B cell (primary cell): ENCODE measurements at regions not wholly inside any gene's neighbourhood (a gene's known extent, or its start where the extent isn't known, plus 50 kb on each side); places are given as distances from the start of the nearest gene placed in this dataset.

Experiments
- ATAC-seq: fragments of 200-7000 bp; cut with Tn5 transposase; one replicate; pipeline ENCODE4 v1.10.0; 2021; ENCODE audit warnings: low read depth, mild to moderate bottlenecking, moderate number of reproducible peaks, moderate library complexity
- CTCF ChIA-PET: fragments of 350-600 bp; sonication (Branson Sonifier 250); formaldehyde crosslinking; loops from one replicate; lab custom pipeline; 2021; ENCODE audit warnings: antibody characterized with exemption, inconsistent platforms; lab: Charles Lee
- POLR2A ChIA-PET: fragments of 350-600 bp; sonication (Branson Sonifier 250); formaldehyde crosslinking; loops from one replicate; lab custom pipeline; 2021; ENCODE audit warnings: antibody characterized with exemption; lab: Charles Lee
- DNase-seq: peaks from one replicate; pipeline ENCODE4 v3.0.0; 2013
- H2AFZ ChIP-seq: 2 replicates; pipeline ENCODE4 v1.6.1; 2012; ENCODE audit warnings: mild to moderate bottlenecking, low read depth, low read length; ENCODE audit not compliant: insufficient read depth, poor library complexity, severe bottlenecking
- H3K27ac ChIP-seq, 2 donors: 1 replicate in 1 of 2; 2 replicates in 1 of 2; pipeline ENCODE4 v1.5.1; 2012 to 2013; ENCODE audit warnings: low read length in 2 of 2, mild to moderate bottlenecking in 2 of 2, moderate library complexity in 1 of 2
- H3K27me3 ChIP-seq, 4 experiments: fragments of 200-600 bp in 1 of 4; sonication (generic) in 1 of 4; replicated peaks in 1 of 4; 1 replicate in 2 of 4; 2 replicates in 2 of 4; pipeline versions ENCODE4 v1.6.1 to v1.7.0; 2013 to 2016; ENCODE audit warnings: low read length in 3 of 4, mild to moderate bottlenecking in 2 of 4, mixed read lengths in 1 of 4, moderate library complexity in 1 of 4; ENCODE audit not compliant: insufficient read depth in 4 of 4, control insufficient read depth in 3 of 4; ENCODE audit errors: control extremely low read depth in 1 of 4
- H3K36me3 ChIP-seq, 2 experiments: replicated peaks in 1 of 2; 1 replicate in 1 of 2; 2 replicates in 1 of 2; pipeline versions ENCODE4 v1.6.1 to v1.7.1; 2013; ENCODE audit warnings: low read length in 1 of 2; ENCODE audit not compliant: insufficient read depth in 2 of 2, control insufficient read depth in 1 of 2; ENCODE audit errors: control extremely low read depth in 1 of 2, extremely low read depth in 1 of 2
- H3K4me1 ChIP-seq, 2 donors: fragments of 200-600 bp in 1 of 2; sonication (generic) in 1 of 2; 1 replicate in 1 of 2; 2 replicates in 1 of 2; pipeline versions ENCODE4 v1.5.1 to v1.6.1; 2013 to 2017; ENCODE audit warnings: low read length in 2 of 2; ENCODE audit not compliant: control insufficient read depth in 2 of 2, insufficient read depth in 2 of 2
- H3K4me2 ChIP-seq: replicated peaks from 2 replicates; pipeline ENCODE3; 2012; ENCODE audit warnings: mild to moderate bottlenecking, low read depth, low read length; ENCODE audit not compliant: poor library complexity, severe bottlenecking
- H3K4me3 ChIP-seq, 5 experiments: fragments of 200-600 bp in 1 of 5; sonication (generic) in 1 of 5; 1 replicate in 3 of 5; 2 replicates in 2 of 5; pipeline versions ENCODE4 v1.5.1 to v1.7.0; 2011 to 2016; ENCODE audit warnings: low read length in 4 of 5, mild to moderate bottlenecking in 4 of 5, low read depth in 2 of 5, control low read depth in 1 of 5, moderate library complexity in 1 of 5; ENCODE audit not compliant: insufficient read depth in 1 of 5; ENCODE audit errors: control extremely low read depth in 1 of 5, extremely low read depth in 1 of 5
- H3K79me2 ChIP-seq: fragments of 200-600 bp; sonication (generic); one replicate; pipeline ENCODE4 v1.6.0; 2016; ENCODE audit warnings: low read length; ENCODE audit not compliant: control insufficient read depth, insufficient read depth
- H3K9ac ChIP-seq: fragments of 200-600 bp; sonication (generic); 2 replicates; pipeline ENCODE4 v1.6.1; 2017; ENCODE audit warnings: mild to moderate bottlenecking, low read length, moderate library complexity
- H3K9me3 ChIP-seq, 3 donors: one replicate each; pipeline versions ENCODE4 v1.6.1 to v1.7.1; 2013; ENCODE audit warnings: low read length in 2 of 3; ENCODE audit not compliant: control insufficient read depth in 2 of 3, insufficient read depth in 1 of 3; ENCODE audit errors: control extremely low read depth in 1 of 3
- H4K20me1 ChIP-seq: 2 replicates; pipeline ENCODE4 v1.6.0; 2012; ENCODE audit warnings: mild to moderate bottlenecking, low read length; ENCODE audit not compliant: insufficient read depth, control insufficient read depth, poor library complexity, severe bottlenecking
- H3K27ac Mint-ChIP-seq: one replicate; pipeline ENCODE4 v1.8.0; 2021; ENCODE audit warnings: mixed read lengths
- H3K27me3 Mint-ChIP-seq: one replicate; pipeline ENCODE4 v1.8.0; 2021; ENCODE audit warnings: mixed read lengths
- H3K4me1 Mint-ChIP-seq: one replicate; pipeline ENCODE4 v1.8.0; 2021; ENCODE audit warnings: mixed read lengths
- H3K4me3 Mint-ChIP-seq: one replicate; pipeline ENCODE4 v1.8.0; 2021; ENCODE audit warnings: mixed read lengths
- H3K9me3 Mint-ChIP-seq: one replicate; pipeline ENCODE4 v1.8.0; 2022; ENCODE audit warnings: mixed read lengths; ENCODE audit not compliant: insufficient read depth
- CTCF ChIP-seq: fragments of 200-600 bp; IDR thresholded peaks from one replicate; pipeline ENCODE4 v1.8.0; 2022; ENCODE audit warnings: antibody characterized with exemption, mild to moderate bottlenecking
- EZH2 ChIP-seq: IDR thresholded peaks from 2 replicates; pipeline ENCODE4 v1.6.1; 2012; ENCODE audit warnings: borderline replicate concordance, low read depth, mild to moderate bottlenecking, moderate library complexity, low read length; ENCODE audit not compliant: insufficient read depth, poor library complexity, severe bottlenecking
- WGBS: methylation state at CpG from one replicate; pipeline ENCODE4 v1.1.5; 2013; ENCODE audit warnings: missing lambda C conversion rate; ENCODE audit not compliant: insufficient coverage; 5-methylcytosine and 5-hydroxymethylcytosine counted together
- intact Hi-C: fragments of 100-400 bp; cut with micrococcal nuclease; formaldehyde crosslinking; loops from one replicate; pipeline ENCODE4 v1.10.0; 2022

GRCh38 chrX:45540181-45540580, 339.5 kb upstream of the DIPK2B start:
- Histone ChIP-seq H3K4me1 (no peaks in the 10 kb centered on the region), H4K20me1 (no peaks in the 10 kb centered on the region), H3K36me3 (no peaks in the 10 kb centered on the region), H3K79me2 (no peaks in the 10 kb centered on the region), H3K27me3 (no peaks in the 10 kb centered on the region), H3K4me2 (no peak overlapping the region), H3K9me3 (no peaks in the 10 kb centered on the region), H3K4me3 (no peak overlapping the region), H3K9ac (no peak overlapping the region), H3K27ac (no peak overlapping the region), H2AFZ (no peak overlapping the region)
- ChIA-PET CTCF (no interaction called here), POLR2A (no interaction called here)
- Mint-ChIP-seq H3K4me3 (no peak overlapping the region), H3K27me3 (peaks cover 3% of the 10 kb centered on the region), H3K4me1 (no peaks in the 10 kb centered on the region), H3K27ac (no peak overlapping the region), H3K9me3 (no peaks in the 10 kb centered on the region)
- no peak for TF ChIP-seq CTCF
- no peak for TF ChIP-seq EZH2
- WGBS = no CpG with 5 or more reads among the region's 2 CpGs
- DNase-seq = no peak
- intact Hi-C loops = no loop called here
- ATAC-seq = no peak

- Histone ChIP-seq H3K79me2 (no peaks in the 10 kb centered on the region), H3K4me3 (no peak overlapping the region), H3K9me3 (peaks cover 0 to 2% (median 0%) of the 10 kb centered on the region in 3 donors), H3K27me3 (no peaks in the 10 kb centered on the region), H2AFZ (no peak overlapping the region), H3K36me3 (no peaks in the 10 kb centered on the region), H3K4me1 (no peaks in the 10 kb centered on the region), H3K27ac (no peak overlapping the region), H4K20me1 (no peaks in the 10 kb centered on the region), H3K9ac (no peak overlapping the region), H3K4me2 (no peak overlapping the region)
- no CpG with 5 or more reads among the region's 1 CpG for WGBS
- intact Hi-C loops = no loop called here
- H3K4me1 Mint-ChIP-seq = no peaks in the 10 kb centered on the region
- H3K4me3 Mint-ChIP-seq = no peak overlapping the region
- H3K27me3 Mint-ChIP-seq = peaks cover 9% of the 10 kb centered on the region
- ATAC-seq (no peak), DNase-seq (no peak)
- no peak overlapping the region for H3K27ac Mint-ChIP-seq
- ChIA-PET CTCF (no interaction called here), POLR2A (no interaction called here)
- no peaks in the 10 kb centered on the region for H3K9me3 Mint-ChIP-seq
- TF ChIP-seq CTCF (no peak), EZH2 (no peak)
Measured at GRCh38 chrX:45537936-45538335, 337.3 kb upstream of the DIPK2B start.
